ENCODE measurements at regions not wholly inside any gene's neighbourhood (a gene's known extent, or its start where the extent isn't known, plus 50 kb on each side); places are given as distances from the start of the nearest gene placed in this dataset.
A peak's percentile ranks its signal among the peaks of the same experiment; 100 is the strongest.

DNA sequence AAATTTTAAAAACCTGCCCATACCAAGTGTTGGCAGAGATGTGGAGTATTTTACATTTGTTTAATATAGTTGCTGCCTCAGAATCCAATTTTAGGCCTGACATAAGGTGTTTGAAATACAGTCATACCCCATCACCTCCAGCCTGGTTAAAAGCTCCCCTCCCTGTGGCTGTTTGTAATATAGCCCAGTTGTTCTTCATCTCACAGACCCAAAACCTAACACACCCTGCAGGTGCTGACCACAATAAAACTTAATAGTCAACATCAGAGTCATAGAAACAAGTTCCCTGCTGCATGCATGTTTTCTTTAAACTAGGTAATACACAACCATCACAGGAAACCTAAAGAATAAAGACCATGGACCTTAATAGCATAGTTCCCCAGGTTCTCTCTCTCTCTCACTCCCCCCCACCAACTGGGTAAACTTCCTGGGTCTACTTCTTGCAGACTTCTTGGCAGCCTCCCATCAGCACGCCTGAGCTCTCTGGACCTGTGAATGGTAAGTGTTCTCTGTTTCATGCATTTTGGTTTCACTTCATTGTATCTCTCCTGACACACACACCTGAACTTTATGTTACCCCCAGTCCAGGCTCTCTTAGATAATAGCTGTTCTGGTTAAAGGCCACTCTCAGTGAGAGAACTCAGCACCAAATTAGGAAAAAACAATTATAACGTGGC lies 1369.9 kb downstream of the EFNB2 start:
- no peaks in the 10 kb centered on the region for H3K9me3 ChIP-seq
- ATAC-seq (no peak), DNase-seq (no peak)
- intact Hi-C loops (cut with DNase I): no loop called here
- H3K27ac ChIP-seq: no peak overlapping the region
- TF ChIP-seq, protein P1, sequence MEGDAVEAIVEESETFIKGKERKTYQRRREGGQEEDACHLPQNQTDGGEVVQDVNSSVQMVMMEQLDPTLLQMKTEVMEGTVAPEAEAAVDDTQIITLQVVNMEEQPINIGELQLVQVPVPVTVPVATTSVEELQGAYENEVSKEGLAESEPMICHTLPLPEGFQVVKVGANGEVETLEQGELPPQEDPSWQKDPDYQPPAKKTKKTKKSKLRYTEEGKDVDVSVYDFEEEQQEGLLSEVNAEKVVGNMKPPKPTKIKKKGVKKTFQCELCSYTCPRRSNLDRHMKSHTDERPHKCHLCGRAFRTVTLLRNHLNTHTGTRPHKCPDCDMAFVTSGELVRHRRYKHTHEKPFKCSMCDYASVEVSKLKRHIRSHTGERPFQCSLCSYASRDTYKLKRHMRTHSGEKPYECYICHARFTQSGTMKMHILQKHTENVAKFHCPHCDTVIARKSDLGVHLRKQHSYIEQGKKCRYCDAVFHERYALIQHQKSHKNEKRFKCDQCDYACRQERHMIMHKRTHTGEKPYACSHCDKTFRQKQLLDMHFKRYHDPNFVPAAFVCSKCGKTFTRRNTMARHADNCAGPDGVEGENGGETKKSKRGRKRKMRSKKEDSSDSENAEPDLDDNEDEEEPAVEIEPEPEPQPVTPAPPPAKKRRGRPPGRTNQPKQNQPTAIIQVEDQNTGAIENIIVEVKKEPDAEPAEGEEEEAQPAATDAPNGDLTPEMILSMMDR (IDR thresholded peaks at IDR 0.05): no peak
- no peak for TF ChIP-seq POLR2A (IDR thresholded peaks at IDR 0.05)
- 42% methylated on average over 2 of the region's 2 CpGs for WGBS, 2 donors
- H3K4me3 ChIP-seq: no peak overlapping the region
- no peaks in the 10 kb centered on the region for H3K27me3 ChIP-seq
- H3K4me1 ChIP-seq: no peaks in the 10 kb centered on the region
- H3K36me3 ChIP-seq (replicated peaks in 1 of 2; ENCODE audit: insufficient read depth in 1 of 2, low read depth in 2 of 2): no peaks in the 10 kb centered on the region

DNA sequence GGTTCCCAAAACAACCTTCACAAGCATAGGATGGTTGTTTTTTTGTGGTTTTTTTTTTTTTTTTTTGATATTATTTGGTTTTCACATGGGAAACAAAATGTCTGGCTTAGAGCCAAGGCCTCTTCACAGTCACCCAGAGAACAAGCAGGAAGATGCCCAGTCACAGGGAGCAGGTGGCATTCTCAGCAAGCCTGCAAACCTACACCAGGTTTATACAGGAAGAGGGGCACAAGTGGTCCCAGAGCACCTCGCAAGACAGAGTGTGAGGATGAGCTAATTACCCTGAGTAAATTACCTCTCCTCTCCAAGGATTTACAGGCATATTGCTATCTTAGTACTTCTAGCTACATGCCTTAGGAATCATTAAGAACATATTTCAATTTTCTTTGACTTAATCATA lies 1375.6 kb downstream of the EFNB2 start:
- intact Hi-C loops (cut with DNase I): no loop called here
- H3K27me3 ChIP-seq: no peaks in the 10 kb centered on the region
- no peak overlapping the region for H3K27ac ChIP-seq
- H3K36me3 ChIP-seq (replicated peaks in 1 of 2; ENCODE audit: insufficient read depth in 1 of 2, low read depth in 2 of 2): no peaks in the 10 kb centered on the region
- no peak for TF ChIP-seq POLR2A (IDR thresholded peaks at IDR 0.05)
- TF ChIP-seq, protein P1 (IDR thresholded peaks at IDR 0.05): no peak
- no peaks in the 10 kb centered on the region for H3K4me1 ChIP-seq
- H3K9me3 ChIP-seq: no peaks in the 10 kb centered on the region
- WGBS, 2 donors: 50 to 71% methylated on average over 1 of the region's 1 CpG
- H3K4me3 ChIP-seq: no peak overlapping the region
- ATAC-seq (no peak), DNase-seq (peak in 1 of 4 donors; percentile 5)

DNA sequence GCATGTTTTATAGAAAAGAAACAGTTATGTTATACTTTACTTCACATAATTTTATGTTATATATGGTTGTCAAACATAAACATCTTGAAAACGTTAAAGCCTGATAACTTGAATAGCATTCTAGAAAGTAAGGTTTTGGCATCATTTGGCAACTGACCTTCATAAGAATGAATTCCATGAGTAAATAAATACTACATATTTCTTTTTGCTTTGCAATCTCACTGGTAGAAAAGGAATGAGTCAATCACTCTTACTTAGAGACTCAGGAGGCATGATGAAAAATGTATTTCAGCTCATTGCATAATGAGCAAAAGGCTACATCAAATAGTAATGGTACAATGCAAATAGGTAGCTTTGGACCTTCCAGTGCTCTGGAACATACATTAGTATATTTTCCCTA lies 1381.9 kb downstream of the EFNB2 start:
- H3K27ac ChIP-seq: no peak overlapping the region
- ATAC-seq: no peak
- no peak for TF ChIP-seq POLR2A (IDR thresholded peaks at IDR 0.05)
- TF ChIP-seq, protein P1 (IDR thresholded peaks at IDR 0.05): no peak
- WGBS, 2 donors: 42 to 43% methylated on average over 1 of the region's 1 CpG
- H3K4me1 ChIP-seq: no peaks in the 10 kb centered on the region
- H3K36me3 ChIP-seq (replicated peaks in 1 of 2; ENCODE audit: insufficient read depth in 1 of 2, low read depth in 2 of 2): no peaks in the 10 kb centered on the region
- no peaks in the 10 kb centered on the region for H3K27me3 ChIP-seq
- intact Hi-C loops (cut with DNase I): no loop called here
- H3K9me3 ChIP-seq: no peaks in the 10 kb centered on the region
- DNase-seq: no peak
- H3K4me3 ChIP-seq: no peak overlapping the region

DNA sequence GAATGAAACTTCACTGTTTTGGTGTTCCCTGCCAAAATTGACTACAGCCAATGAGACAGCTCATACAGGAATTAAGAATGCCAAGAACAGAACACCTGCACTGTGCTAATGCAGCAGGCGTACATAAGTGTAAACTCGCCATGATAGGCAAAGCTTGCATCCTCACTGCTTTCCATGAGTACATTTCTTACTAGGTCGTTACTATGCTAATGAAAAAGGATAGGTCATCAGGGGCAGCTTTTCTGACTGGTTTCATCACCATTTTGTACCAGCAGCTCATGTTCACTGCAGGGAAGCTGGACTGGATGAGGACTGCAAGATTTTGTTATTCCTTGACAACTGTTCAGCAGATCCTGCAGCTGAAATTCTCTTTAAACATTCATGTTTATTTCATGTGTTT lies 1383.8 kb downstream of the EFNB2 start:
- Histone ChIP-seq H3K4me3 (no peak overlapping the region), H3K27ac (no peak overlapping the region), H3K9me3 (no peaks in the 10 kb centered on the region), H3K36me3 (replicated peaks in 1 of 2; ENCODE audit: insufficient read depth in 1 of 2, low read depth in 2 of 2) (no peaks in the 10 kb centered on the region), H3K27me3 (no peaks in the 10 kb centered on the region), H3K4me1 (no peaks in the 10 kb centered on the region)
- intact Hi-C loops (cut with DNase I): no loop called here
- no peak for ATAC-seq
- WGBS, 2 donors: 67 to 71% methylated on average over 3 of the region's 3 CpGs
- no peak for DNase-seq
- TF ChIP-seq, protein P1 (IDR thresholded peaks at IDR 0.05): no peak
- no peak for TF ChIP-seq POLR2A (IDR thresholded peaks at IDR 0.05)

DNA sequence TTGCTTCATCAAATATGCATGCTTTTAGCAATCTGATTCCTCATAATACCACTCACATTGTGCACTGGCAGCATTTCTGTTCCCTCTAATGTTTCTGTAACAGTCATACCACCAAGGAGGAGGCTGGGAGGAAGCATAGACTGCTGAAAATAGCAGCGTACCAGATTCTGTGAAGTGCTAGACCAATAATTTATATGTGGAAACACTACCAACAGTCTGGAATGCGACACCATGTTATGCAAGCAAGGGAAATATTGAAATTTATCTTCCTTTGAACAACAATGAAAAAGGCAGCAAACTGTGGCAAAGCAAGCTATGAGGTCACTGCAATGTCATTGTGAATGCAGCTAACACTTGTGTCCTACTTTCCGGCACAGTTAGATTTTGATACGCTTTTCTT lies 1388.0 kb downstream of the EFNB2 start:
- ATAC-seq (no peak), DNase-seq (no peak)
- intact Hi-C loops (cut with DNase I): no loop called here
- no peaks in the 10 kb centered on the region for H3K9me3 ChIP-seq
- no peaks in the 10 kb centered on the region for H3K36me3 ChIP-seq (replicated peaks in 1 of 2; ENCODE audit: insufficient read depth in 1 of 2, low read depth in 2 of 2)
- H3K27me3 ChIP-seq: no peaks in the 10 kb centered on the region
- no peak for TF ChIP-seq POLR2A (IDR thresholded peaks at IDR 0.05)
- TF ChIP-seq, protein P1 (IDR thresholded peaks at IDR 0.05): no peak
- WGBS, 2 donors: 69 to 70% methylated on average over 4 of the region's 4 CpGs
- no peak overlapping the region for H3K27ac ChIP-seq
- H3K4me1 ChIP-seq: no peaks in the 10 kb centered on the region
- no peak overlapping the region for H3K4me3 ChIP-seq
